ENCODE measurements at regions not wholly inside any gene's neighbourhood (a gene's known extent, or its start where the extent isn't known, plus 50 kb on each side); places are given as distances from the start of the nearest gene placed in this dataset.
"Not testable (repeated sequence)": the region's sequence is repeated elsewhere in the genome, so short reads cannot be mapped to it uniquely, and the experiment has no call there.

DNA sequence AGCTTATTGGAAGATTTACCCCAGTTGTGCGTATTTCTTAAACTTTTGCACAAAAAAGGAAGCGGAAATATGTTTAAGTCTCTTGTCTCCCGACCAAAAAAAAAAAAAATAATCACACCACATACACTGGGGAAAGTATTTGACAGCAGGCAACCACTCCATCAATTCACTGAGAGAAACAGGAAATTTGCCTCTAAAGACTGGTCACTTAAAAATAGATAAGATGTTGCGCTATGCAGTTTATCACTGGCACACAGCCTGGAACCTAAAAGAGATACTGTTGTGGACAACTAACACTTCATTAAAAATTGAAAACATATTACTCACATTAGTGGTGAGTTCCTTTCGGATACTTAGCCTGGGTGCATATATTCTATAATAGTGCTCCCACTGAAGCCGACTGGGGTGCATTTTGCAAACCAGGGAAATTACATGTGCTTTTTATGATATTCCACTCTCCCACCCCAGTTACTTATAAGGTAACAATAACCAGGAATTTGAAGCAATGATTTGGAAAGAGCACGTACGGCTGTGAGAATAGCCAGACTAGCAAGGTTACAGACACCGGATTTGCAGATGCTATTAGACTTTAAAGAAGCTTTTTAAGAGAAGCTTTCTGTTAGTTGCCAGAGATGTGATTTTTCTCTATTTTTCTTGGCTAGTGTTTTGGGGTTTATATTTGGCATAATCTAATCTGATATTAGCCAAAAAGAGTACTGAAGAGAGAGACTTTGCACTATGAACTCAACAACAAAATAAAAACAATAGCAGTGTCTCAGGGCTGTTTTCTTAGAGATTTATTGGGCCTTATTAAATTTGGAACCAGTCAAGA lies 311.5 kb downstream of the NOVA1 start:
- H3K4me3 ChIP-seq (ENCODE audit: low read depth, low read length) = no peak overlapping the region
- TF ChIP-seq, protein P1, sequence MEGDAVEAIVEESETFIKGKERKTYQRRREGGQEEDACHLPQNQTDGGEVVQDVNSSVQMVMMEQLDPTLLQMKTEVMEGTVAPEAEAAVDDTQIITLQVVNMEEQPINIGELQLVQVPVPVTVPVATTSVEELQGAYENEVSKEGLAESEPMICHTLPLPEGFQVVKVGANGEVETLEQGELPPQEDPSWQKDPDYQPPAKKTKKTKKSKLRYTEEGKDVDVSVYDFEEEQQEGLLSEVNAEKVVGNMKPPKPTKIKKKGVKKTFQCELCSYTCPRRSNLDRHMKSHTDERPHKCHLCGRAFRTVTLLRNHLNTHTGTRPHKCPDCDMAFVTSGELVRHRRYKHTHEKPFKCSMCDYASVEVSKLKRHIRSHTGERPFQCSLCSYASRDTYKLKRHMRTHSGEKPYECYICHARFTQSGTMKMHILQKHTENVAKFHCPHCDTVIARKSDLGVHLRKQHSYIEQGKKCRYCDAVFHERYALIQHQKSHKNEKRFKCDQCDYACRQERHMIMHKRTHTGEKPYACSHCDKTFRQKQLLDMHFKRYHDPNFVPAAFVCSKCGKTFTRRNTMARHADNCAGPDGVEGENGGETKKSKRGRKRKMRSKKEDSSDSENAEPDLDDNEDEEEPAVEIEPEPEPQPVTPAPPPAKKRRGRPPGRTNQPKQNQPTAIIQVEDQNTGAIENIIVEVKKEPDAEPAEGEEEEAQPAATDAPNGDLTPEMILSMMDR (conservative IDR thresholded peaks at IDR 0.05; ENCODE audit: low read depth, low read length) = no peak
- peak; percentile 9 for DNase-seq (ENCODE audit: low read depth)

DNA sequence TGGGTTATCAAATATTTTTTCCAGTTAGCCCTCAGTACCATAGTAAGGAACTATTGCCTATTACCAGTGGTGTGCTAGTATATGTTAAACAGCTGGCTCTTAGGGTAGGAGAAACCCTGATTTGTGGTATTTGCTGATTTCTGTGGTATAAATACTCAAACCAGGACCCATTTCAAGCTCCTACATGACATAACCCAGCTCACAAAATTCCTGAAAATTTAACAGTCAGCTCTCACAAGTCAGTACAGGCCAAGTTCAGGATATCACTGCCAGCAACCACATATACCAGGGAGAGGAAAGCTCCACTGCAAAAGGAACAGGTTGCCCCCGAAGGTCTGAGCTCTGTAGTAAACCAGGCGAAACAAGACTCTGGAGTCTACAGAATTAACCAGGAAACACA lies 315.3 kb downstream of the NOVA1 start:
- H3K4me3 ChIP-seq (ENCODE audit: low read depth, low read length) = no peak overlapping the region
- TF ChIP-seq, protein P1 (conservative IDR thresholded peaks at IDR 0.05; ENCODE audit: low read depth, low read length) = no peak

DNA sequence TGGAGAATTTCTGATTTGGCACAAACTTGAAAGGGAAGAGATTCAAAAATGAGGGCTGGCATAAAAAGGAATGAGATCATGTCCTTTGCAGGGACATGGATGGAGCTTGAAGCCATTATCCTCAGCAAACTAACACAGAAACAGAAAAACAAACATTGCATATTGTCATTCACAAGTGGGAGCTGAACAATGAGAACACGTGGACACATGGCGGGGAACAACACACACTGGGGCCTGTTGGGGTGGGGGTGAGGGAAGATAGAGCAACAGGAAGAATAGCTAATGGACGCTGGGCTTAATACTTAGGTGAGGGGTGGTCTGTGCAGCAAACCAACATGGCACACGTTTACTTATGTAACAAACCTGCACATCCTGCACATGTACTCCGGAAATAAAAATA lies 315.8 kb downstream of the NOVA1 start:
- not testable (repeated sequence) for DNase-seq (ENCODE audit: low read depth); H3K4me3 ChIP-seq (ENCODE audit: low read depth, low read length)

More for the DNA sequence above, 315.3 kb downstream of the NOVA1 start:
- no peak for DNase-seq (ENCODE audit: low read depth)

DNA sequence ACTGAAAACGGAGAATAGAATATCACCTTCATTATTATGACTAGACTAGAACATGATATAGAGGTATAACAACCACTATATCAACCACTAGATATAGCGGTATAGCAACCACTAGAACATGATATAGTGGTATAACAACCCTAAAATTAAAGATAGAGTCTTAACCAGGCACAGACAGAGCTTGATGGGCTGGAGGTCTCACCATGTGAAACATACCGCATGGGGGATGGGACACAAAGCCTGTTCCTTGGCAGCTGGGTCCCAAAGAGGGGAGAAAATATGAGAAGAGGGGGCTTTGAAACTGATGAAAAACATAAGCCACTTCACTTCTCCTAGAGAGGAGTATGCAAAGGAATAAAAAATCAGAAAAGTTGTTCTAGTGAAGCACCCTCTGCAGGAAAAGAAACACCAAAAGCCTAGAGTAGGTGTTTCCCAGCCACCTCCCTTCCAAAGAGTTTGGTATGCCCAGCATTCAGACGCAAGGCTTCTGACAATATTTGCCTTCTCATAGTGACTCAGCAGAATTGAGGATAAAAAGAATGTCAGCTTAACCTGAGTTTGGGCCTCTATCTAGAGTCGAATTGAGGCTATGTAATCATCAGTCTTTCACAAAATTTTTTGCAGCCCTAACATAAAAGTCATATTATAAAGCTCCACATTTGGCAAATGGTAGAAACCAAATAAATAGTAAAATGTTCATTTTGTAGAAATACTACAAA lies 316.4 kb downstream of the NOVA1 start:
- DNase-seq (ENCODE audit: low read depth) = peak; percentile 79
- TF ChIP-seq, protein P1 (conservative IDR thresholded peaks at IDR 0.05; ENCODE audit: low read depth, low read length) = no peak
- no peak overlapping the region for H3K4me3 ChIP-seq (ENCODE audit: low read depth, low read length)

DNA sequence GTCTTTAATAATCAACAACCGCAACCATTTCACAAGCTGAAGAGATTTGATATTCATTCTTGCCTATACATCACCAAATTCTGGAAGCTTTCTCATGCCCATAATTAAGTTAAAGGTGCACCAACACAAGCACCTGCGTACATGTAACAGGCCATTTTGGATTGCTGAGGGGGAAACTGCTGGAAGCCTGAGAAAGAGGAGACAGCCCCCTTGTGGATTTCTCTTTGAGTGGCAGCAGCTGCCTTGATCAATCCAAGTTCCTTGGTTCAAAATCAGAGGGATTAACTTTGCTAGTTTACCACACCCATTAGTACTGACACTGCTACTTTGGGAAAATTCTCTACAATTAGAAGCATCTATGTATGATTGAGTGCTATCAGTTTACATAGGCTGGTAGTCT lies 321.1 kb downstream of the NOVA1 start:
- no peak overlapping the region for H3K4me3 ChIP-seq (ENCODE audit: low read depth, low read length)
- TF ChIP-seq, protein P1 (conservative IDR thresholded peaks at IDR 0.05; ENCODE audit: low read depth, low read length) = peak; percentile 68
- DNase-seq (ENCODE audit: low read depth) = peak; percentile 30

DNA sequence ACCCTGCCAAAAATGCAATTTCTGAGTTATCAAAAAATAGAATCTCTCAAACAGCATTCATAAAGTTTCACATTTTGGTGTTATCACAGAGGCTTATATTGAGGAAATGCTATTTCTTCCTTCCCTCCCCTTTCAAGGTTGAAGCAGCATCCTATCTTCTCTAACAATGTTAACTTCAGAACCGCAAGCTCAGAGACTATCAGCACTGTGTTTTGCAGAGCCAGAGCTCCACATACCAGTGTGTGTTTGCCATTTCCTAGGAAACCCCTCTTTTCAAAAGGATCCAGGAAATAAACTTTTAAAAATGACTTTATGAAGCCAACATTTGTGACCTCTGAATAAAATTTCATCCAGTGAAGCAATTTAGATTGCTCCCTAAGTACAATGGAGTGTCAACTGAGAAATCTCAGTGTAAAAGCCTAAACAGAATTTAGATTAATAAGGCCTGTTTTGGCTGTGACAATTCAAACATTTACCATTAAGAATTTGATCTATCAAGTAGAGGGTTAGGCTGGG lies 332.6 kb downstream of the NOVA1 start:
- TF ChIP-seq, protein P1 (conservative IDR thresholded peaks at IDR 0.05; ENCODE audit: low read depth, low read length) = no peak
- DNase-seq (ENCODE audit: low read depth) = no peak
- H3K4me3 ChIP-seq (ENCODE audit: low read depth, low read length) = no peak overlapping the region

DNA sequence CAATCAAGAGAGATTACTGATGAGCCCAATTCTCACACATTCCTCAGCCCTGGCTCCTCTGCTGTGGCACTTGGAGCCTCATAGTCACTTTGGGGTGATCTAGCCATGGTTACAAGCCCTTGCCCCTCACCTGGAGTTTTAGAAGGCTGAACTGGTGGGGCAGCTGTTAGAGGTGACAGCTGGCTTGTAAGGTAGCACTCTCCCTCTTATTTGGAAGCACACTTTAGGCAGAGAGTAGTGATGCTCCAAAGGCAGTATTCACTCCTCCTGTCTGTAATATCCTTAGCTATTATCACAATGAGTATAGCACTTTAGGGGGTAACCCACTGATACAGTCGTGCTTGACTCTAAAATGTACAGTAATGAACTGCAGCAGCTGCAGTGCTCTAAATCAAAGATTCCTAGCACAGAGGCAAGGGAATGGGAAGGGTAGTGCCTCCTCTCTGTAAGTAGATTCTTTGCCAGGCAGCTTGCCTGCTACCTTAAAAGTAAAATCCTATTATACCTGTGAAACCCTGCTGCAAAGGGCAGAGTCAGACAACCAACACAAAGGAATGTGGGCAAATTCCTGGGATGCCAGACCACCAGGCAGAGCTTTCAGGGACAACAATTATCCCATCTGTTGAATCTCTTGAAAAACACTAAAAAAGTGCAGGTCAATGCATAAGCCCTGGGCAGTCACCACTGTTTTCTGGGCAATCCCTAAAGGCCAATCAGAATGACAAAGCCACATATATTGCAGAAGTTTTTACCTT lies 336.3 kb downstream of the NOVA1 start:
- no peak for DNase-seq (ENCODE audit: low read depth)
- TF ChIP-seq, protein P1 (conservative IDR thresholded peaks at IDR 0.05; ENCODE audit: low read depth, low read length) = no peak
- no peak overlapping the region for H3K4me3 ChIP-seq (ENCODE audit: low read depth, low read length)

Measured in choroid plexus epithelial cell (primary cell).